GM18907 (cell line): ENCODE measurements at regions not wholly inside any gene's neighbourhood (a gene's known extent, or its start where the extent isn't known, plus 50 kb on each side); places are given as distances from the start of the nearest gene placed in this dataset.

Experiments
- ATAC-seq: cut with Tn5 transposase; IDR thresholded peaks from one replicate; pipeline ENCODE4 v1.9.1; 2021; ENCODE audit warnings: mild to moderate bottlenecking, moderate library complexity; ENCODE audit not compliant: unreplicated experiment

DNA sequence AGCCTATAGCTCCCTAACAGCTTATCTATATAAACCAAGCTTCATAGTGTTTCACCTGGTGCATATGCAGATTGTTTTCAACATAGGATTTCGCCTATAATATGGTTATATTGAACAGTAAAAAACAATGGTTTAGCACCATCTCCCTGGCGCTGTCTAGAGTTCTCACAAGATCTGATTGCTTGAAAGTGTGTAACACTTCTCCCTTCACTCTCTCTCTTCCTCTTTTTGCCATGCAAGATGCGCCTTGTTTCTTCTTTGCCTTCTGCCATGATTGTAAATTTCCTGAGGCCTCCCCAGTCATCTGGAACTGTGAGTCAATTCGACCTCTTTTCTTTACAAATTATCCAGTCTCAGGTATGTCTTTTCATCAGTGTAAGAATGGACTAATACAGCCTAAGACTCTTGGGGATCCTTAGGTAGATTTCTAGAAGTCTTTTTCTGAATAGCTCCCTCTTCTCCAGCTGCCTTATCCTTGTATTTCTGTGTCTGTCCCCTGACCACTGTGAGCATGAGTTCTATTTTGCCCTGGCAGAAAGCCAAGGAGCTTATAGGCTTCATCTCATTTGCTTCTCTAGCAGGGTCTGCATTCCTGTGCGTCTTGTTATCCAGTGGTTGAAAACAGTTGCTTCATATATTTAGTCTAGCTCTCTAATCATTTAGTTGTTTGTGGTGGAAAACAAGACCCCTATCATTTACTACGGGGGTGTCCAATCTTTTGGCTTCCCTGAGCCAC, 401.6 kb downstream of the GPD2 start:
- ATAC-seq = no peak

DNA sequence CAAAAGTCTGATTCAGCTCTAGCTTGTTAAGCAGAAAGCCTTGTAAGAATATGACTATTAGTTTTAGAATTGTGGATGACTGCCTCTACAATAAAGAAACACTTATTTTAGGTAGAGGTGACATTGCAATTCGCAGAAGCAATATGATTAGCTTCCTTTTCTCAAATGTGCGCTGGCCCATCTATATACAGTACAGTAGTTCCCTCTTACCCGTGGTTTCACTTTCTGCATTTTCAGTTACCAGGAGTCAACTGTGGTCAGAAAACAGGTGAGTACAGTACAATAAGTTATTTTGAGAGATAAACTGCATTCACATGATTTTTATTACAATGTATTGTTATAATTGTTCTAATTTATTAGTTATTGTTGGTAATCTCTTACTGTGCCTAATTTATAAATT, 405.1 kb downstream of the GPD2 start:
- peak; percentile 57 for ATAC-seq

- no peak for ATAC-seq
Observed at GRCh38 chr2:156845806-156846558, 409.8 kb downstream of the GPD2 start.

GRCh38 chr2:156852210-156852609, 405.3 kb upstream of the GALNT5 start:
- ATAC-seq = no peak

GRCh38 chr2:156852681-156853080, 404.8 kb upstream of the GALNT5 start:
- ATAC-seq = no peak

DNA sequence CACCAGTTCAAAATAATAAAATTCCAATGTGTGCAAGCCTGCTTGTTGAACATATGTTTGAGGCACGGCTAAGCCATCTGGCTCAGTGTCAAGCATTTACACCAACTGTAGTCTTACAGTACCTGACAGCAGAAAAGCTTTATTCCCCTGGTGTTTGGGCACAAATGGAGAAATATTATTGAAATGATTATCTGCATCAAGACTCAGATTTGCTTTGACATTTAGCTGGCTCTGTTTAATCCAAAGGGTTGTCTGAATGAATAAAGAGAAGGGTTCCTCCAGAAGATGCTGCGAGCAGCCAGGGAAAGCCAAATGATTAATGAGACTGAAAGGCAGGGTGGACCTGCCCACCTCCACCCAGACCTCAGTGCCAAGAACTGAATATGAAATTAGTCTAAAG, 393.2 kb upstream of the GALNT5 start:
- ATAC-seq = no peak

DNA sequence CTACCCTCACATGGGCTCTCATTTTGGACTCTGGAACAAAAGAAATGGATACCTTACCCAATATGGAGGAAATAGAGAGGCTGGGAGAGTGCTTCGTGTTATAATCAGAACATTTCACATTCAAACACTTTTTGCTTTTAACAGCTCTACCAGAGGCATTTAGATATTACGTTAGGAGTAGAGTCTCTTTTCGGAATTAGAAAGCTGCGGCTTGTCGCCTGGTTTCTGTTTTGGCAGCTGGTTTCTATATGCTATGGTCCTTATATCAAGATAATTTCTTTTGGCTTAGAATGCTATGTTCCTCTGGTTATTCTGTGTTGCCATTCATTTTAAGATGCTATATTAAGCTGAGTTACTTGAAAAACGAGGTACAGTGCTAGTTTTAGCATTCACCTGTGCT, 392.8 kb upstream of the GALNT5 start:
- no peak for ATAC-seq

- ATAC-seq = no peak
Observed at GRCh38 chr2:156867201-156867600, 390.3 kb upstream of the GALNT5 start.

- ATAC-seq = no peak
Observed at GRCh38 chr2:156874707-156875106, 382.8 kb upstream of the GALNT5 start.

DNA sequence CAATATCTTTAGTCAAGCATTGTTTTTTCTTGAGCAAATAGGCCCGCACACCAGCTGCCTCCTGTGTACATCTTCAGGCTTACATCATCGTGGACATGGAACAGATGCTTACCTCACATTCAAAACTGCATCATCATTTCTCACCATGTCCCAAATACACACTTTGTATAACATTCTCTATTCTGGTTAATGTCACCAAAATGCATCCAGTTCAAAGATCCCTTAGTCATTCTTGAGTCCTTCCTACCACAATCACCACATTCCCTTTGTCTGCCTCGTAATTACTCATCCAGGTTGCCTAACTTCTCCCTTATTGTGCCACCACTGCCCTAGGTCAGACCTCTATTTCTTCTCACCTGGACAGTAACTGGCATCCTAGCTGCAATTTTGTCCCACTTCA, 373.7 kb upstream of the GALNT5 start:
- no peak for ATAC-seq

DNA sequence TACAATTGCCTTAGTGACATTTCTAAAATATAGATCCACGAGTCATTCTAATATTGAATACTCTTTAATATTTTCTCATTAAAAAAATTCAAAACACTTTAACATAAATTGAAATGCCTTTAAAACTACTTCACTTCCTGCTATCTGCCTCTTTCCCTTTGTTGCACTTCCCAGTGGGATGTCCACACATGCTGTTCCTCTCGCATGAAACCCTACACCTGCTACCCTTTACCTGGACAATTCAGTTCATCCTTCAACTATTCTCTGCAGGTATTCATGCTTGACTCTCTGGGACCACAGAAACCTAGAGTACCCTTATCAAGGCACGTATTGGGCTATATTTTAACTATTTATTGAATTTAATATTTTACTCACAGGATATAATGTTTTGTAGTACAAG, 373.3 kb upstream of the GALNT5 start:
- no peak for ATAC-seq

GRCh38 chr2:156890529-156891148, 366.9 kb upstream of the GALNT5 start:
- no peak for ATAC-seq

DNA sequence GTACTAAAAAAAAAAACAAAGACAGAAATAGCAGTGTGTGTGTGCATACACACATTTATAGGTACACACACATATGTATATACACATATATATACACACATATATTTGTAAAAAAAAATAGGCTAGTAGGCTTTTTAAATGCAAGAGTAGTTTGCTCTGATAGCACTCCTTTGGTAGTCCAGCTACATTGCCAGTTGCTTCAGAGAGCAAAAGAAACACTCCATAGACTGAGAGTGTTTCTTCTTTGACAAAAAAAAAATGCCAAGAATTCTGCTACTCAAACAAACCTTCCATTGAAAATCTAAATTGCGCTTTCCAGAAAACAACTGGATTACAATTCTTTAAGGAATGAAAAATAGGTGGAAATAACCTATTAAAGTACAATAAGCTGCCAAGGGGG, 365.9 kb upstream of the GALNT5 start:
- ATAC-seq = no peak

GRCh38 chr2:156892467-156893281, 364.8 kb upstream of the GALNT5 start:
- peak; percentile 44 for ATAC-seq

DNA sequence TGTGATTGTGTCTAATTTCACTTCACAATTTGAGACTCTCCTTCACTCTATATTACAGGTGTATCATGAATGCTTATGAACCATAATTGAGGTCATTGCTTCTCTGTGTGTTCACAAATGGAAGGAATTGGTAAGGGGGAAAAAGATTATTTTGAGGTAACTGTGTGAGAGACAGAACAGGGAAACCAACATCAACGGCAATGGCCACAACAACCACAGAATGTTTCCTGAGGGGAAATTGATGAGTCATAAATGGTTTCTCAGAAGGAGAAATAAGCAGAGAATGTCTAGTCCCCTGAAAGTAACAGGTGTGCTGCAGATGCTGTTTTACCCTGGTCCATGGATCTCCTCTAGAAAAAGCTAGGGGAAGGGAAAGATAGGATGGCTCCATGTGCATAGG, 361.2 kb upstream of the GALNT5 start:
- peak; percentile 98 for ATAC-seq

GRCh38 chr2:156897548-156897947, 360.0 kb upstream of the GALNT5 start:
- no peak for ATAC-seq

GRCh38 chr2:156901373-156902031, 356.0 kb upstream of the GALNT5 start:
- no peak for ATAC-seq

DNA sequence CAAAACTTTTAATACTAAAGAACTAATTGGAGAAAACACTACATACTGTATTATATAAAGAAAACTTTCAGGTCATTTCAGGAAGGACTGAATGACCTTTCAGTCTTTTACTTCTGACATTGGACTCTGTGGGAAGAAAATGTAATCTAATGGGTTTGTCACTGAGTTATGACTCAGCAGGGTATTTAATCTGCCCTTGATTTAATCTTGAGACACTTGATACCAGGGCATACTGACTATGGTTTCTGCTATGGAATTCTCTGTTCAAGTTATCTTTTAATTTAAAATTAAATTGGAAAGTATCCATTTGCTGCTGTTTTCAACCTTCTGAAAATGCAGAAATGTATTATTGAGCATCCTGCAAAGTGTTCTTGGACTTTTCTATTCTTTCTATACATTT, 354.2 kb upstream of the GALNT5 start:
- ATAC-seq = no peak

- peak; percentile 84 for ATAC-seq
Observed at GRCh38 chr2:156907806-156908205, 349.7 kb upstream of the GALNT5 start.

- peak; percentile 83 for ATAC-seq
Observed at GRCh38 chr2:156908825-156909224, 348.7 kb upstream of the GALNT5 start.

DNA sequence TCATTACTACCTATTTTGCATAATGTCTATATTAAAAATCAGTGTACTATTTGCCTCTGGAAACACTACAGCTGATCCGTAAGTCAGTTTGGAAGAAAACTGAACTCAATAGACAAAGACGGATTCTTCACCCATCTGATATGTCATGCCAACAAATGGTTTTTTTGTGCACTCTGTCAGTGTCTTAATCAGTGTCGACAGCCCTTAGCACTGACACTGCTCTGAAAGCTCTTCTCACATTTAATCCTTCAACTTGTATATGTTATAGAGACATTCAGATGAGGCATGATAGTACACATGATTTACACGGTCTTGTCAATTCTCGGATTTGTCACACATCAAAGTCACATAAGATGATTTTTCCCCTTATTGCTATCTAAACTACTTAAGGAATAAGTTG, 347.5 kb upstream of the GALNT5 start:
- no peak for ATAC-seq
